Activated naive CD4-positive, alpha-beta T cell (primary cell): ENCODE measurements at regions not wholly inside any gene's neighbourhood (a gene's known extent, or its start where the extent isn't known, plus 50 kb on each side); places are given as distances from the start of the nearest gene placed in this dataset.
"Not testable (repeated sequence)": the region's sequence is repeated elsewhere in the genome, so short reads cannot be mapped to it uniquely, and the experiment has no call there.

ENCODE experiments used
- DNase-seq, 4 experiments: peaks; one replicate each; lab custom pipeline; 2025; lab: John Stamatoyannopoulos, UW

GRCh38 chr4:34851411-34851810 is 1392.9 kb downstream of the ARAP2 start:
- DNase-seq = no peak

- DNase-seq = no peak
Measured at GRCh38 chr4:34854451-34854850, 1389.9 kb downstream of the ARAP2 start.

- no peak for DNase-seq
Measured at GRCh38 chr4:34861666-34862065, 1382.6 kb downstream of the ARAP2 start.

- DNase-seq = no peak
Measured at GRCh38 chr4:34878961-34879360, 1365.4 kb downstream of the ARAP2 start.

GRCh38 chr4:34880246-34880645 is 1364.1 kb downstream of the ARAP2 start:
- DNase-seq = no peak

GRCh38 chr4:34891892-34892291 is 1352.4 kb downstream of the ARAP2 start:
- no peak for DNase-seq

GRCh38 chr4:34893382-34893781 is 1350.9 kb downstream of the ARAP2 start:
- no peak for DNase-seq

- DNase-seq = no peak
Measured at GRCh38 chr4:34920032-34920431, 1324.3 kb downstream of the ARAP2 start.

GRCh38 chr4:34921391-34921790 is 1322.9 kb downstream of the ARAP2 start:
- DNase-seq = no peak

GRCh38 chr4:34922325-34922724 is 1322.0 kb downstream of the ARAP2 start:
- no peak for DNase-seq

- no peak for DNase-seq
Measured at GRCh38 chr4:34932591-34932990, 1311.7 kb downstream of the ARAP2 start.

- DNase-seq = no peak
Measured at GRCh38 chr4:34935739-34936138, 1308.6 kb downstream of the ARAP2 start.

GRCh38 chr4:34939073-34939472 is 1305.2 kb downstream of the ARAP2 start:
- no peak for DNase-seq

- no peak for DNase-seq
Measured at GRCh38 chr4:34943741-34944386, 1300.5 kb downstream of the ARAP2 start.

- no peak for DNase-seq
Measured at GRCh38 chr4:34950926-34951325, 1293.4 kb downstream of the ARAP2 start.

GRCh38 chr4:34953145-34953799 is 1291.0 kb downstream of the ARAP2 start:
- DNase-seq = no peak

GRCh38 chr4:34964613-34965012 is 1279.7 kb downstream of the ARAP2 start:
- DNase-seq = no peak

GRCh38 chr4:34972189-34972588 is 1272.1 kb downstream of the ARAP2 start:
- DNase-seq = no peak

- no peak for DNase-seq
Measured at GRCh38 chr4:34973650-34974312, 1270.5 kb downstream of the ARAP2 start.

GRCh38 chr4:34974313-34974680 is 1270.0 kb downstream of the ARAP2 start:
- DNase-seq = no peak

GRCh38 chr4:35021222-35021621 is 1223.1 kb downstream of the ARAP2 start:
- DNase-seq = not testable (repeated sequence)

GRCh38 chr4:35025152-35025834 is 1219.0 kb downstream of the ARAP2 start:
- DNase-seq = no peak
